Ecto neural progenitor cell (in vitro differentiated cells): ENCODE measurements at regions not wholly inside any gene's neighbourhood (a gene's known extent, or its start where the extent isn't known, plus 50 kb on each side); places are given as distances from the start of the nearest gene placed in this dataset.

Source experiments
- DNase-seq: peaks from one replicate; pipeline ENCODE4 v3.0.0-alpha.2; 2018; ENCODE audit warnings: low spot score

DNA sequence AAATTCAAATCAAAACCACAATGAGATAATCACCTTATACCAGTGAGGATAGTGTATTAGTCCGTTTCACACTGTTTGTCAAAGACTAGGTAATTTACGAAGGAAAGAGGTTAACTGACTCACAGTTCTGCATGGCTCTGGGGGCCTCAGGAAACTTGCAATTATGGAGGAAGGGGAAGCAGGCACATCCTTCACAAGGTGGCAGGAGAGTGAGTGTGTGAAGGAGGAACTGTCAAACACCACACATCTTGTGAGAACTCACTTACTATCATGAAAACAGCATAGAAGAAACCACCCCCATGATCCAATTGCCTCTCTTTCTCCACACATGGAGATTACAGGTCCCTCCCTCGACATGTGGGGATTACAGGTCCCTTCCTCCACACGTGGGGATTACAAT is 54.7 kb upstream of the TRPC5 start:
- no peak for DNase-seq
